ENCODE measurements at regions not wholly inside any gene's neighbourhood (a gene's known extent, or its start where the extent isn't known, plus 50 kb on each side); places are given as distances from the start of the nearest gene placed in this dataset.

DNA sequence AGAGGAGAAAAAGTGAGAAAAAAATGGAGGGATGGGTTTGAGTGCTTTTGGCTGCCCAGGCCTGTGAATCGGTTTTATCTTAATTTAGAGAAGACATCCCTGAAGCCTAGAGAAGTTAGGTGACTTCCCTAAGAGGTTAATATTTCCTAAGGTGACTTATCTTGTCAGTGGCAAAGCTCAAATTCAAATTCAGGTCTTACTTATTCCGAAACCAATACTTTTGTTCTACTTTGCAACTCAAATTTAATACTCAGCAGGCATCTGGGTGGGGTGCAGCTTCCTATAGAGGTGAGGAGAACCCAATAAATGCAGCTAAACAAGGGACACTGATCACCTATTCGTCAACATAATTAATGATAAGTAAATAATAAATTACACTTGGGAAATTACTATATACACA lies 54.9 kb upstream of the MYRIP start:
- Histone ChIP-seq H3K4me3 (ENCODE audit: low read length in 3 of 3) (no peak overlapping the region), H3K27me3 (ENCODE audit: control insufficient read depth in 3 of 3, insufficient read depth in 3 of 3, low read length in 3 of 3) (peaks cover 0 to 2% (median 0%) of the 10 kb centered on the region in 3 donors), H3K9me3 (ENCODE audit: control insufficient read depth in 3 of 3, low read length in 3 of 3) (no peaks in the 10 kb centered on the region), H3K9ac (ENCODE audit: low read depth in 1 of 3, low read length in 3 of 3) (no peak overlapping the region), H3K27ac (ENCODE audit: low read depth, low read length) (no peak overlapping the region), H3K4me1 (ENCODE audit: control insufficient read depth in 3 of 3, insufficient read depth in 3 of 3, low read length in 3 of 3) (peaks cover 0 to 3% (median 0%) of the 10 kb centered on the region in 3 donors), H3K36me3 (ENCODE audit: control insufficient read depth in 3 of 3, insufficient read depth in 3 of 3, low read length in 3 of 3) (no peaks in the 10 kb centered on the region)

DNA sequence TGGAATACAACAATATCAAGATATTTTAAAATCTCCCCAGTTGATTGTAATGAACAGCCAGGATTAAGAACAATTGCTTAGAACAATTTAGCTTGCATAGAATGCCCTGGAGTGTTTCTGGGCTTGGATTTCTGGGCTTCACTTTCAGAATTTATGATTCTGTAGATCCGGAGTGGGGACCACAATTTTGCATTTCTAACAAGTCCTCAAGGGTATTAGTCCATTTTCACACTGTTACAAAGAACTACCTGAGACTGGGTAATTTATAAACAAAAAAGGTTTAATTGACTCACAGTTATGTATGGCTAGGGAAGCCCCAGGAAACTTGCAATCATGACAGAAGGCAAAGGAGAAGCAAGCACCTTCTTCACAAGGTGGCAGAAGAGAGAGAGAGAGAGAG lies 54.3 kb upstream of the MYRIP start:
- peaks cover 0 to 2% (median 0%) of the 10 kb centered on the region in 3 donors for H3K27me3 ChIP-seq (ENCODE audit: control insufficient read depth in 3 of 3, insufficient read depth in 3 of 3, low read length in 3 of 3)
- H3K9ac ChIP-seq (ENCODE audit: low read depth in 1 of 3, low read length in 3 of 3), result no peak overlapping the region
- H3K4me1 ChIP-seq (ENCODE audit: control insufficient read depth in 3 of 3, insufficient read depth in 3 of 3, low read length in 3 of 3), result peaks cover 0 to 3% (median 0%) of the 10 kb centered on the region in 3 donors
- no peaks in the 10 kb centered on the region for H3K36me3 ChIP-seq (ENCODE audit: control insufficient read depth in 3 of 3, insufficient read depth in 3 of 3, low read length in 3 of 3)
- H3K9me3 ChIP-seq (ENCODE audit: control insufficient read depth in 3 of 3, low read length in 3 of 3), result no peaks in the 10 kb centered on the region
- H3K4me3 ChIP-seq (ENCODE audit: low read length in 3 of 3), result no peak overlapping the region
- no peak overlapping the region for H3K27ac ChIP-seq (ENCODE audit: low read depth, low read length)

DNA sequence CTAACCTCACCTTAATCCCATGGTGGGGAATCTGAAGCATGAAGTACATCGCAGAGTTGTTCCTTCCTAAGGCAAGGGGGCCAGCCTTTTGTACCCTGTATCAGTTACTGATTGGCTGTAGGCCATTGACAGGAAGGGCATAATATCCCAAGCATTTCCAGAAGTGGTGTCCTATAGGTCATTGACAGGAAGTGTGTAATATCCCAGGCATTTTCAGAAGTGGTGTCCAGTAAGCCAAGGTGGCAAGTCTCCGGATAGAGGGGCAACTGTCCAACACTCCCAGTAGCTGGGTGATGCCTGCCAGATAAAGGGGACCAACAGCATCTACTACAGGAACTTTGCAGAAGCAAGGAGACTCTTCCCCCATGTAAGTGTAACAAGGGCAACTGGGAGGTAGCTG lies 52.1 kb upstream of the MYRIP start:
- H3K9me3 ChIP-seq (ENCODE audit: control insufficient read depth in 3 of 3, low read length in 3 of 3), result no peaks in the 10 kb centered on the region
- H3K4me1 ChIP-seq (ENCODE audit: control insufficient read depth in 3 of 3, insufficient read depth in 3 of 3, low read length in 3 of 3), result peaks cover 0 to 5% (median under 1%) of the 10 kb centered on the region in 3 donors
- H3K36me3 ChIP-seq (ENCODE audit: control insufficient read depth in 3 of 3, insufficient read depth in 3 of 3, low read length in 3 of 3), result no peaks in the 10 kb centered on the region
- H3K27me3 ChIP-seq (ENCODE audit: control insufficient read depth in 3 of 3, insufficient read depth in 3 of 3, low read length in 3 of 3), result peaks cover 0 to under 1% (median 0%) of the 10 kb centered on the region in 3 donors
- H3K9ac ChIP-seq (ENCODE audit: low read depth in 1 of 3, low read length in 3 of 3), result no peak overlapping the region
- no peak overlapping the region for H3K27ac ChIP-seq (ENCODE audit: low read depth, low read length)
- H3K4me3 ChIP-seq (ENCODE audit: low read length in 3 of 3), result no peak overlapping the region
